H1 (cell line): ENCODE measurements at regions not wholly inside any gene's neighbourhood (a gene's known extent, or its start where the extent isn't known, plus 50 kb on each side); places are given as distances from the start of the nearest gene placed in this dataset.

Experiments
- CTCF ChIA-PET: fragments of 300-600 bp; sonication (Branson Sonifier 250); formaldehyde crosslinking; loops from one replicate; lab custom pipeline; 2021; ENCODE audit not compliant: partially characterized antibody; lab: Charles Lee
- POLR2A ChIA-PET: fragments of 300-600 bp; sonication (Branson Sonifier 250); formaldehyde crosslinking; loops from one replicate; lab custom pipeline; 2021; ENCODE audit warnings: inconsistent platforms; ENCODE audit not compliant: partially characterized antibody; lab: Charles Lee
- DNase-seq, 2 experiments: peaks; one replicate each; pipeline versions ENCODE4 v3.0.0 to v3.0.0-alpha.2; 2010 to 2022; ENCODE audit warnings: low spot score in 2 of 2, low read depth in 1 of 2, mixed read lengths in 1 of 2
- FAIRE-seq: peaks from 2 replicates; lab custom pipeline; 2011; peaks lifted over from hg19 to GRCh38; lab: Jason Lieb, UNC
- H2AFZ ChIP-seq: 2 replicates; pipeline ENCODE4 v1.8.1; 2012; ENCODE audit warnings: low read length, inconsistent platforms
- H2AK5ac ChIP-seq: 2 replicates; pipeline ENCODE4 v1.6.1; 2013; ENCODE audit warnings: low read depth, low read length
- H2BK120ac ChIP-seq: replicated peaks from 2 replicates; pipeline ENCODE3; 2013; ENCODE audit warnings: low read depth, low read length, inconsistent platforms
- H2BK12ac ChIP-seq: 2 replicates; pipeline ENCODE4 v1.6.1; 2013; ENCODE audit warnings: low read depth, low read length
- H2BK15ac ChIP-seq: 2 replicates; pipeline ENCODE4 v1.6.1; 2013; ENCODE audit warnings: low read length
- H2BK20ac ChIP-seq: 2 replicates; pipeline ENCODE4 v1.6.1; 2013; ENCODE audit warnings: low read length
- H2BK5ac ChIP-seq: 2 replicates; pipeline ENCODE4 v1.6.1; 2013; ENCODE audit warnings: low read depth, low read length
- H3K14ac ChIP-seq: 2 replicates; pipeline ENCODE4 v1.6.1; 2013; ENCODE audit warnings: inconsistent platforms; ENCODE audit not compliant: insufficient read length
- H3K18ac ChIP-seq: 2 replicates; pipeline ENCODE4 v1.6.1; 2013; ENCODE audit warnings: low read length; ENCODE audit errors: extremely low read depth
- H3K23ac ChIP-seq: 2 replicates; pipeline ENCODE4 v1.6.1; 2013; ENCODE audit warnings: inconsistent platforms; ENCODE audit not compliant: insufficient read length
- H3K23me2 ChIP-seq: 2 replicates; pipeline ENCODE4 v1.6.1; 2013; ENCODE audit warnings: low read depth, low read length
- H3K27ac ChIP-seq: 2 replicates; pipeline ENCODE4 v1.6.1; 2011; ENCODE audit warnings: low read depth, low read length, inconsistent platforms
- H3K27me3 ChIP-seq, 4 experiments: replicated peaks in 1 of 4; 1 replicate in 1 of 4; 2 replicates in 3 of 4; pipeline versions ENCODE4 v1.6.1 to v1.8.1; 2011 to 2013; ENCODE audit warnings: low read length in 3 of 4, mild to moderate bottlenecking in 3 of 4, inconsistent platforms in 2 of 4, mixed read lengths in 2 of 4, moderate library complexity in 1 of 4; ENCODE audit not compliant: control insufficient read depth in 3 of 4, insufficient read depth in 3 of 4; ENCODE audit errors: extremely low read depth in 1 of 4
- H3K36me3 ChIP-seq, 4 experiments: 2 replicates each; pipeline versions ENCODE4 v1.6.1 to v1.8.1; 2011 to 2013; ENCODE audit warnings: mild to moderate bottlenecking in 4 of 4, low read length in 3 of 4, moderate library complexity in 2 of 4, control low read depth in 1 of 4, inconsistent platforms in 1 of 4; ENCODE audit not compliant: insufficient read depth in 4 of 4, control insufficient read depth in 2 of 4
- H3K4ac ChIP-seq: replicated peaks from 2 replicates; pipeline ENCODE3; 2013; ENCODE audit warnings: low read length, low read depth, mixed read lengths, inconsistent platforms; ENCODE audit not compliant: insufficient read length
- H3K4me1 ChIP-seq, 4 experiments: replicated peaks in 1 of 4; 1 replicate in 1 of 4; 2 replicates in 3 of 4; pipeline versions ENCODE4 v1.6.1 to v1.8.1; 2011 to 2013; ENCODE audit warnings: low read length in 3 of 4, inconsistent platforms in 2 of 4, mixed read lengths in 1 of 4; ENCODE audit not compliant: insufficient read depth in 4 of 4, control insufficient read depth in 3 of 4
- H3K4me2 ChIP-seq, 2 experiments: 2 replicates each; pipeline versions ENCODE4 v1.6.1 to v1.8.1; 2011 to 2013; ENCODE audit warnings: low read depth in 2 of 2, low read length in 2 of 2, control low read depth in 1 of 2, inconsistent platforms in 1 of 2, mild to moderate bottlenecking in 1 of 2; ENCODE audit not compliant: insufficient read depth in 1 of 2
- H3K4me3 ChIP-seq, 4 experiments: fragments of 200-600, 300-600 bp in 1 of 4; sonication (generic), shearing (Covaris generic), sonication (Bioruptor Twin) in 1 of 4; 2 replicates each; pipeline versions ENCODE4 v1.5.1 to v1.8.1; 2011 to 2016; ENCODE audit warnings: low read length in 4 of 4, low read depth in 3 of 4, control low read depth in 2 of 4, inconsistent platforms in 2 of 4, mild to moderate bottlenecking in 2 of 4, mixed read lengths in 1 of 4, moderate library complexity in 1 of 4; ENCODE audit not compliant: insufficient read depth in 2 of 4; ENCODE audit errors: extremely low read depth in 1 of 4
- H3K56ac ChIP-seq: replicated peaks from 2 replicates; pipeline ENCODE3; 2013; ENCODE audit warnings: low read depth, mild to moderate bottlenecking, mixed read lengths, low read length, inconsistent platforms; ENCODE audit not compliant: insufficient read length
- H3K79me1 ChIP-seq: 2 replicates; pipeline ENCODE4 v1.6.1; 2013; ENCODE audit warnings: low read depth, low read length, control low read depth
- H3K79me2 ChIP-seq, 2 experiments: 2 replicates each; pipeline versions ENCODE4 v1.6.1 to v1.8.1; 2012 to 2013; ENCODE audit warnings: low read length in 2 of 2, mild to moderate bottlenecking in 2 of 2, inconsistent platforms in 1 of 2; ENCODE audit not compliant: insufficient read depth in 2 of 2, control insufficient read depth in 1 of 2
- H3K9ac ChIP-seq, 4 experiments: replicated peaks in 1 of 4; 1 replicate in 1 of 4; 2 replicates in 3 of 4; pipeline versions ENCODE4 v1.6.1 to v1.8.1; 2011 to 2013; ENCODE audit warnings: low read depth in 3 of 4, low read length in 3 of 4, control low read depth in 2 of 4, mild to moderate bottlenecking in 2 of 4, moderate library complexity in 2 of 4, inconsistent platforms in 1 of 4; ENCODE audit errors: extremely low read depth in 1 of 4
- H3K9me3 ChIP-seq, 2 experiments: 2 replicates each; pipeline versions ENCODE4 v1.6.1 to v1.8.1; 2012 to 2013; ENCODE audit warnings: mild to moderate bottlenecking in 2 of 2, moderate library complexity in 2 of 2, control low read depth in 1 of 2, inconsistent platforms in 1 of 2, low read depth in 1 of 2, low read length in 1 of 2, mixed read lengths in 1 of 2; ENCODE audit not compliant: insufficient read depth in 2 of 2
- H4K20me1 ChIP-seq, 2 experiments: replicated peaks in 1 of 2; 2 replicates each; pipeline versions ENCODE3 to v1.8.1; 2011 to 2013; ENCODE audit warnings: inconsistent platforms in 2 of 2, low read length in 2 of 2, mild to moderate bottlenecking in 1 of 2; ENCODE audit not compliant: insufficient read depth in 2 of 2, control insufficient read depth in 1 of 2
- H4K5ac ChIP-seq: 2 replicates; pipeline ENCODE4 v1.6.1; 2013; ENCODE audit warnings: low read length, low read depth, mixed read lengths, inconsistent platforms; ENCODE audit not compliant: insufficient read length
- H4K8ac ChIP-seq: 2 replicates; pipeline ENCODE4 v1.8.0; 2013; ENCODE audit warnings: mild to moderate bottlenecking, moderate library complexity, low read length, inconsistent platforms; ENCODE audit not compliant: insufficient read depth; ENCODE audit errors: extremely low read depth
- H4K91ac ChIP-seq: replicated peaks from 2 replicates; pipeline ENCODE3; 2013; ENCODE audit warnings: low read length, mixed read lengths, inconsistent platforms; ENCODE audit not compliant: insufficient read length
- RFX5 ChIP-seq: IDR thresholded peaks from 2 replicates; pipeline ENCODE4 v1.6.1; 2011; ENCODE audit warnings: low read depth, low read length, improper control_type of control experiment, borderline replicate concordance
- SAP30 ChIP-seq: fragments of 300-600 bp; sonication (generic); IDR thresholded peaks from 2 replicates; pipeline ENCODE4 v1.7.1; 2012; ENCODE audit warnings: low read length, moderate library complexity, mild to moderate bottlenecking, inconsistent platforms; ENCODE audit not compliant: insufficient read depth, insufficient replicate concordance
- WGBS, 2 experiments: shearing (Covaris generic) in 1 of 2; methylation state at CpG; one replicate each; pipeline versions ENCODE4 v1.1.6 to v1.1.7; 2013 to 2015; ENCODE audit warnings: low lambda C conversion rate in 2 of 2, mixed read lengths in 2 of 2, inconsistent platforms in 1 of 2, low coverage in 1 of 2, missing lambda C conversion rate in 1 of 2; ENCODE audit not compliant: insufficient replicate concordance in 2 of 2, insufficient coverage in 1 of 2, insufficient read length in 1 of 2; ENCODE audit errors: extremely low coverage in 1 of 2, missing lambda C conversion rate in 1 of 2; 5-methylcytosine and 5-hydroxymethylcytosine counted together

GRCh38 chr5:122703203-122703602 lies 71.7 kb upstream of the SNX2 start:
- H3K79me1 ChIP-seq: no peaks in the 10 kb centered on the region
- H2BK12ac ChIP-seq: no peak overlapping the region
- no peak for TF ChIP-seq RFX5
- TF ChIP-seq SAP30: no peak
- H4K5ac ChIP-seq: no peak overlapping the region
- H4K8ac ChIP-seq: no peak overlapping the region
- ChIA-PET POLR2A (no interaction called here), CTCF (interaction anchor here (0.9 to 4.6 kb wide), 23 partner anchors 8 to 824 kb away, joined by 3 to 42 read pairs (median 5); no protein-coding TSS in a partner anchor)
- no peak overlapping the region for H2AK5ac ChIP-seq
- no peak overlapping the region for H3K56ac ChIP-seq
- H3K27me3 ChIP-seq: no peaks in the 10 kb centered on the region
- no peaks in the 10 kb centered on the region for H3K79me2 ChIP-seq
- H3K9ac ChIP-seq: no peak overlapping the region
- H3K14ac ChIP-seq: no peak overlapping the region
- no peak overlapping the region for H3K4me2 ChIP-seq
- no peaks in the 10 kb centered on the region for H3K23me2 ChIP-seq
- no peak overlapping the region for H2AFZ ChIP-seq
- H2BK5ac ChIP-seq: no peak overlapping the region
- H4K20me1 ChIP-seq: no peaks in the 10 kb centered on the region
- H2BK20ac ChIP-seq: no peak overlapping the region
- H4K91ac ChIP-seq: no peak overlapping the region
- no peak for DNase-seq
- no peak overlapping the region for H3K27ac ChIP-seq
- no peak overlapping the region for H3K4ac ChIP-seq
- WGBS, 2 experiments: 82% methylated on average over 4 of the region's 4 CpGs; no CpG with 5 or more reads in 1 of the 2 experiments
- no peaks in the 10 kb centered on the region for H3K9me3 ChIP-seq
- H3K18ac ChIP-seq: no peak overlapping the region
- no peak overlapping the region for H2BK15ac ChIP-seq
- no peak overlapping the region for H3K23ac ChIP-seq
- no peak overlapping the region for H2BK120ac ChIP-seq
- no peaks in the 10 kb centered on the region for H3K36me3 ChIP-seq
- H3K4me3 ChIP-seq: no peak overlapping the region
- FAIRE-seq: no peak
- no peaks in the 10 kb centered on the region for H3K4me1 ChIP-seq
